ENCODE measurements at regions not wholly inside any gene's neighbourhood (a gene's known extent, or its start where the extent isn't known, plus 50 kb on each side); places are given as distances from the start of the nearest gene placed in this dataset.

- TF ChIP-seq CTCF (IDR thresholded peaks at IDR 0.05), result no peak
- no peak for TF ChIP-seq POLR2A (IDR thresholded peaks at IDR 0.05)
- TF ChIP-seq EP300 (IDR thresholded peaks at IDR 0.05; ENCODE audit: low read depth), result no peak
Observed at GRCh38 chr16:16992975-16993765, 477.6 kb downstream of the XYLT1 start.
